Upper lobe of left lung (tissue), 4 donors: ENCODE measurements at regions not wholly inside any gene's neighbourhood (a gene's known extent, or its start where the extent isn't known, plus 50 kb on each side); places are given as distances from the start of the nearest gene placed in this dataset.

Source experiments
- CTCF ChIP-seq, 6 experiments: fragments of 450-650 bp in 4 of 6; fragments of 200-600 bp in 2 of 6; sonication (generic) in 2 of 6; IDR thresholded peaks; one replicate each; pipeline ENCODE4 v1.5.1; 2016 to 2019; ENCODE audit warnings: antibody characterized with exemption in 6 of 6
- EP300 ChIP-seq, 4 donors: sonication (generic); formaldehyde crosslinking; IDR thresholded peaks; one replicate each; pipeline ENCODE4 v1.5.1; 2017; ENCODE audit warnings: antibody characterized with exemption in 4 of 4, control low read depth in 2 of 4
- POLR2A ChIP-seq, 4 donors: fragments of 450-650 bp; IDR thresholded peaks; one replicate each; pipeline ENCODE4 v1.5.1; 2016 to 2017; ENCODE audit warnings: antibody characterized with exemption in 4 of 4, mild to moderate bottlenecking in 2 of 4
- POLR2AphosphoS5 ChIP-seq, 2 donors: sonication (generic); formaldehyde crosslinking; IDR thresholded peaks; one replicate each; pipeline ENCODE4 v1.5.1; 2017; ENCODE audit warnings: antibody characterized with exemption in 2 of 2

GRCh38 chr1:79895573-79895972 is 889.0 kb upstream of the ADGRL4 start:
- TF ChIP-seq CTCF (IDR thresholded peaks at IDR 0.05) (no peak), POLR2A (IDR thresholded peaks at IDR 0.05) (no peak), POLR2AphosphoS5 (IDR thresholded peaks at IDR 0.05) (no peak), EP300 (IDR thresholded peaks at IDR 0.05) (no peak)
